NCI-H510A (cell line): ENCODE measurements at regions not wholly inside any gene's neighbourhood (a gene's known extent, or its start where the extent isn't known, plus 50 kb on each side); places are given as distances from the start of the nearest gene placed in this dataset.

Experiments used
- DNase-seq: peaks from one replicate; lab custom pipeline; 2025; lab: John Stamatoyannopoulos, UW

DNA sequence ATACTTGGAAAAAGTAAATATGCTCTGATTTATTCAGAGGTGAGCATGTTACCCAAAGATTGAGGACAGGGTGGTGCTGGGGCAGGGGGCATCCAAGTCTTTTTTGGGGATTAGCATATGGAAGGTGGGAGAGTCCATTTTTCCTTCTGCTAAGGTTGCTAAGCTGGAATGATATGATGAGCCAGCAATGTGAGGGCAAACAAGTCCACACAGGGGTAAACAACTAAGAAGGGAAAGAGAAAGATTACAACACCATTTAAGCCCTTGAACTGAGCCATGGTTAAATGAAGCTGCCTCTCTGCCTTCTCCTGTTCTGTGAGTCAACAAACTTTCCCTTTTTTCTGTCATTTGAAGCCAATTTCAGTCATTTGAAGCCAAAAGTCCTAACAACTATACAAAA lies 89.0 kb downstream of the RPL22L1 start:
- no peak for DNase-seq

DNA sequence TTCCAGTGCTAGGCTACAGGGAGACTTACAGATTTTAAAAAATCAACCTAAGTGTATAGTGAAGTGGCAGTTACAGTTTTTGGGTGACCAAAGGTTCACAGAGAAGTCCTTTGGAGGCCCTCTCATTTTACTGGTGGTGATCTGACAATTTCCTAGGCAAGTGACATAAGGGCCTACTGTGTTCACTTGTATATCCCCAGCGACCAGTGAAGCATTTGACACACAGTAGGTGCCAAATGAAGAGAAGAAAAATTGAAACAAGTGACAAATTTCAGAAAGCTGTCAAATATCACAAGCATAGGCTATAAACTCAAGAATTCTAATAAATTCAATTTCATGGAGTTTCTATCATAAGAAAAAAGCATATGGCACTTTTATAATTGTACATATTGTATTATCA lies 89.5 kb downstream of the RPL22L1 start:
- no peak for DNase-seq

DNA sequence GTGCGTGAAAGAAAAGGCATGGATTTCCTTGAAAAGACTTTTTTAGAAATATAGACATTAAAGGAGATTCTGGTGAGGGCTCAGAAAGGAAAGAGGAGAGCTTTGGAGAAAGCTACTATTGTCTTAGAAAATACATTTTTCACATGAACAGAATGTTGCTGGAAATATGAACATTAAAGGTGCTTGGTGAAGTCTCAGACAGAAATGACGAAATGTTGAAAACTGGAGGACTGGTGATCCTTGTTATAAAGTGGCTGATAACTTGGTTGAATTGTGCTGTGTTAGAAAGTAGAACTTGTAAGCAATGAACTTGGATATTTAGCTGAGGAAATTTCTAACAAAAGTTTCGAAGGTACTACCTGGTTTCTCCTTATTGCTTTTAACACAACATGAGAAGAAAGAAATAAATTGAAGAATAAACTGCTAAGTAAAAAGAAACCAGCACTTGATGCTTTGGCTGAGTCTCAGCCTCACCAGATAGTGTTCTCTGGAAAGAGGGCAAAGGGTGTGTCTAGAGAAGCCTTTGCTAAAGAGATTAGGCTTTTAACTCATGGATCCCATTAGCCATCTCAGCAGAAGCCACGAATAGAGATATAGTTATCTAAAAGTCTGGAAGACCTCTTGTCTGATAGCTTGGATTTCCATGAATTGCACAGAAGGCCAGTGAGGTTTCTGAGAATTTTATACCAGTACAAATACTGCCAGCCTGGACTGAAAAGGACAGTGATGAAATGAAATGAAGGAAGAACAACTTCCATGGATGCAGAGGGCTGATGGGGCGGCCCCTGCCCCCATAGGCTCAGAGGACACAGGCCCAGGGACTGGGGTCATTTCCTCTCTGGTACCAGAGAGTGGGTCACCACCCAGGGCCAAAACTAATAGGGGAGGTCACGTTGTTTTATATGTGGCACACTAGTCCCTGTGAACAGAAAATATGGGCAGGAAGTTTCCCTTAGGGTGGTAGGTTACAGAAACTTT lies 91.5 kb downstream of the RPL22L1 start:
- no peak for DNase-seq

DNA sequence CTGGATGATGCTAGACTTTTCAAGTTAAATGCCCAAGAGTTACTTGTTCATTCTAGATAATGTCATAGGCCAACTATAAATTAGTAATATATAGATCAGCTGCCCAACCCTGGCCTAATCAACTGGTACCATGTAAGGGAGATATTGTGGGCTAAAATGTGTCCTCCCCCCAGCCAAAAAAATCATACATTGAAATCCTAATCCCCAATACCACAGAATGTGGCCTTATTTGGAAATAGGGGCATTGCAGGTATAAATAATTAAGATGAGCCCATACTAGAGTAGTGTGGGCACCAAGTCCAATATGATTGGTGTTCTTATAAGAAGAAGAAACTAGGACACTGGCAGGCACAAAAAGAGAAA lies 92.5 kb downstream of the RPL22L1 start:
- no peak for DNase-seq

DNA sequence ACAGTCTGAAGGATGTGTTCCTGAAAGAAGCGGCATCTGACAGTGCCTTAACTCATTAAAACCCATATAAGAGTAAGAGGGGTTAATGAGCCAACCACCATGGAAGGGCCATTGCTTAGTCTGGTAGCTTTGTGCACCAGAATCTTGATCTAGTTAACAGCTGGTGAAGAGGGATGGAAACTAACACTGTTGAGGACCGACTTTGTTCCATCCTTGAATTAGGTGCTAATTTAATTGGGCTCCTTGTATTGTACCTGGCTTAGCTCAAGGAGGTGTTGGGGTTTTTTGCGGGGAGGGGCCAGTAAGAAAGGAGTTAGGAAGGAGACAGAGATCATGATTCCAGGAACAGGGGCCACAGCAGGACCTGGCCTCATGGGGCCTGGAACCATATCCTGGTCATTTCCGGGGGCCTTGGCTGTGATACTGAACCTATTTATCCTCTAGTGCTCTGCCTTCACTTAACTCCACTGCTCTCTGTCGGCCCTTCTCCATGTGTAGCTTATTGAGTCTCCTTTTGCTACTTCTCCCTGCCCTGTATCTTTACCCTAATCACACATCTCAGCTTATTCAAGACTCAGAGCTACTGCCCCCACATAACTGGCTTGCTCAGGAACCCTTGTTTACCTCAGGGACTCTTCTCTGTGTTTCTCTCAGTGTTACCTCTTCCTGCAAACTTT lies 93.0 kb downstream of the RPL22L1 start:
- no peak for DNase-seq

DNA sequence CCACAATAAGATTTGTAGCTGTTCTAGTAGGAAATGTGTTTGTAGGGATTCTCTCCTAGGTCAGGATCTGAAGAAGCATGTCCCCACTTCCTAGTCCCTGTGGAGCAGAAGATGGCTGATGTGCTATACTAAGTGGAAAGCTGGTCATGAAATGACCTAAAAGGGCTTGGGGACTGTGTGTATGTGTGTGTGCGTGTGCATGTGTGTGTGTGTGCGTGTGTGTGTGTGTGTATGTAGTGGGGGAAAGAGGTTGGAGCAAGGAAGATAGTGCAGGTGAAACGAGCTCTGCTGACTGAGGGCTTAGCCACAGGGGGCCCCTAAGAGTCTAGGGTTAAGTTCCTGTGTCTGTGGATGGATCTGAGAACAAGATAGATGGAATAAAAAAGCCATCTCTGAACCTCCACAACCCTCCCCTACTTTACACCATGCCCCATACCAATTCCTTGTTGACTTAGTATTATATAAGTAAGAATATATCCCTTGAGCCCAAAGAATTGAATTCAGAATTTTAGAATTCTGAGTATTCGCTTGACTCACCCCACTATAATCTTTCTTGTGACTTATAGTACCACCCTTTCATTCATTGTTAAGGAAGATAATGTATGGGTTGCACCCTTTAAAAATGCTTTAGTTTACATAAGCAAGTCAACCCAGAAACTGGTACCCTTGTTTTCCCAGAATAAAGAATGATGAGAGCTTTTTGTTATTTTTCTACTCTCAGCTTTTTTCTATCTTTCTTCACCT lies 96.1 kb downstream of the RPL22L1 start:
- DNase-seq: no peak

DNA sequence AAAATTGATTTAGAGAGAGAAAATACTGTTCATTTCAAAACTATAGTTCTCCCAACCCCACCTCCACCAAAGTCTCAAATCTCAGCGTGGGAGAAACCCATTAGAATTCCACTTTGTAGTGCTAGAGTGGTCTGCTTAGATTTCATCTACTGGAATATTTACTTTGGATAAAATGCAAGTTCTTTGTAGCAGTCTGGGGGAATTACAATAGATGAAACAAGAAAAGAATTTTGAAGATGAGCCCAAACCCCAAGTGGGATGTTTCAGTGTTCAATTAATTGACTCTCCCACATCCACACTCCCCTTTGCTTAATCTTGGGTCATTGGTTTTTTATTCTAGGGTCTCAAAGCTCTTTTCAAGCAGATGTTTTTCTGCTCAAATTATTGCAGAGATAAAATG lies 97.8 kb downstream of the RPL22L1 start:
- DNase-seq: no peak

DNA sequence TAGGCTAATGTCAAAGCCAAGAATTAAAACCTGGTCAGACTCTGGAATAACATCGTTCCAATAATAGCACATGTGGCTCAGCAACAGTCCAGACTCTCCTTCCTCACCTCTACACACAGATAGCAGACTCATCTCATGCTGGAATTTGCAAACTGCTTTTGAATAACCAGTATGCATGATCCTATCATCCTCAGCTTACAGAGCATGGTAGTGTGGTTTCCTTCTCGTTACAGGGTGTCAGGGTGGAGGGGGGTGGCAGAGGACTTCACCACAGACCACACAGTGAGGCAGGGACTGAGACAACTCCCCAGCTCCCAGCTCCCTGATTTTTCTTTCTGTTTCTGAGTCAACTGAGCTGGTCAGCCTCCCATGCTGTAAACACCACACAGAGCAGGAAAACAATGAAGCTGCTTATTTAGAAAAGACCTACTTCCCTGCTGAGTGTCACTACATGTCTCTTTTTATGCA lies 101.6 kb downstream of the RPL22L1 start:
- no peak for DNase-seq

DNA sequence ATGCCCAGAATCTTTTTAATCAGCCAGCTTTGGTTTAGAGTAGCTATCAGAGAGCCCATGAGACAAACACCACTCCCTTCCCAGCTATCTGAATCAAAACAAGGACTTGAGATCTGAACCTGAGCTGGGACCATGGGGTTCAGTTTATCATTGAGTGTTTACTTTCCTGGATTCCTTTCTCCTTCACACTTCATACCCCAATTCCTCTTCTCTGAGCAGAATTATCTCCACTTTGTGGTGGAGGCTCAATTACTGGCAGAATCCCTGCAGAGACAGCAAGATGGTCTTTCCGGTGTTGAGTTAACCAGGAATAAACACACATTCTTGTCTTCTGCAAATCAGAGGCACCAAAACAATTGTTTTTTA lies 102.4 kb downstream of the RPL22L1 start:
- DNase-seq: no peak

DNA sequence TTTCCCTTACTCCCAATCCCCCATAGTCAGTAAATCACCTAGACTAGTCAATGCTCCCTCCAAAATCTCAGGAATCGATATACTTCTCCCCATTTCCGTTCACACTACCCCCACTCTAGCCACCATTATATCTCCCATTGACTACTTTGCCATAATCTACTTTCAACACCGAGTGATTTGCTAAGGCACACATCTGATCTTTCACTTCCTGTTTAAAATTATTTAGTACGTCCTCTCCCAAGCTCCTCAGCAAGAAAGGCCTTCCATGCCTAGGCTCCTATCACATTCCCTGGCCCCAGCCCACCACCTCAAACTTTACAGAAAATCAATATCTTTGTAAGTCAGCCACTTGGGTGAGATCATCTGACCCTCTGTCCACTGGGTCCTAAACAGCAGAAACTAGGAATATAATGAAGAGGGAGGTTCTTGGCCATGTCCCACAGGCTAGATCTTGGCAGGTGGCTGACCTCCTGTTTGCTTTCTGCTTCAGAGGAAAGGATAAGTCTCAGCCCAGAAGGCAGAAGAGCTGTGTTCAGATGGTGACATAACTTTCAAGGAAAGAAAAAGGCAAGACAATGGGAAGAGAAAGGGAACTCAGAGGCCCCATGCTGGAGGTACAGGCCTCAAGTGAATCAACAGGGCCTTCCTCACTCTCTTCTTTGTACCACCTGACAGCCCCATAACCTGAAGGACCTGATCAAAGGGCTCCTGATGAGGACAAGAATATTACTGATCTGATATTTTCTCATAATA lies 103.0 kb downstream of the RPL22L1 start:
- no peak for DNase-seq

DNA sequence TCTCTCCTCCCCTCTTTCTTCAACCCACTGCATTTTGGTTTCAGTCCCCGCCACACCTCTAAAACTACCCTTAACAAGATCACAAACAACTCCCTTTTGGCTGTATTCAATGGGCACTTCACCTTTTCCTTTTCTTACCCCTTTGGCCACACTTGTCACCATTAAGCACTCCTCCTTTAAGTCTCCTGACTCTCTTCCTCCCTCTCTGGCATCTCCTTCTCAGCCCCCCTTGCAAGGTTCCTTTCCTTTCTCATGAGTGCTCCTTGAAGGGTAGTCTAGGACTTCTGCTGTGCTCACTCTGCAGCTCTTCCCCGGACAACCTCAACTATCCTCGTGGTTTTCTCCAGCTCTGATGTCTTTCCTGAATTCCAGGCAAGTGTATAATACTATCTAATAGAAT lies 103.7 kb downstream of the RPL22L1 start:
- DNase-seq: no peak

DNA sequence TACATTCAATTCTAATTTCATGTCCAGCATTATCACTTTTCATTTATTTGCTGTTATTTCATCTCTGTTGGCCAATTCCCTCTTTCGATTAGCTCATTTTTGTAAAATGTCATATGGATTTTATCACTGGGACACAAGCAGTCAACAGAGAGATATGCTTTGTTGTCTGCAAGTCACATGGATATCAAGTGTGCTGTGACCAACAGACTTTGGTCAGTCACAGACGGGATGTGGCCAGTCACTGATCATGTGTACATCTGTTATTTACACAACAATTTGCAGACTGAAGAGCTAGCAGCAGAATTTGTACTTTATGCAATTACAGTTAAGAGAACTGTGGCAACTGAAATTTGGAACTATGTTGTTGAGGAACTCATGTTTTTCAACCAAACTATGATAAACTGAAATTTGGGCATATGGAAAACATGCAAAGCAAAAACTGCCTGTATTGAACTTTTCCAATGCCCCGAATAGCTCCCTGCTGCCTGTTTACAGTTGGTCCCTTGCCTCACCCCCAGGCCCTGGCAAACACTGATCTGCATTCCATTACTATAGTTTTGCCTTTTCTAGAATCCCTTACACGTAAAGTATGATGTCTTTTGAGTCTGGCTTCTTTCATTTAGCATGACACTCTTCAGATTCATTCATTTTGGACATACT lies 104.4 kb downstream of the RPL22L1 start:
- no peak for DNase-seq

DNA sequence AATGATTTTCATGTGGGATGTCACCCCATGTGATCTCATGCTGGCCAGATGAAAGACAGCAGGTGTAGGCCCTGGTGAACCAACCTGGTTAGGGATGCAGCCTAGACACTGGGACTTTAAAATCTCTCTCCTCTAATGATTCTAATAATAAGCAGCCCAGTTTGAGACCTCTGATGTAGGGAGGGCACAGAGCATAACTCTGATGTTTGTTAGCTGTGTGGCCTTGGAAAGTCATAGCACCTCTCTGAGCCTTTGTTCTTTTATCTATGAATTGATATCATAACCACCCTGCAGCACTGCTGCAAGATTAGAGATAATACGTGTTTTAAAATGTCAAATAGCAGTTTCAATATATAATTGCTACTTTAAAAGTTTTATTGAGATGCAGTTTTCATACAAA lies 106.0 kb downstream of the RPL22L1 start:
- no peak for DNase-seq

DNA sequence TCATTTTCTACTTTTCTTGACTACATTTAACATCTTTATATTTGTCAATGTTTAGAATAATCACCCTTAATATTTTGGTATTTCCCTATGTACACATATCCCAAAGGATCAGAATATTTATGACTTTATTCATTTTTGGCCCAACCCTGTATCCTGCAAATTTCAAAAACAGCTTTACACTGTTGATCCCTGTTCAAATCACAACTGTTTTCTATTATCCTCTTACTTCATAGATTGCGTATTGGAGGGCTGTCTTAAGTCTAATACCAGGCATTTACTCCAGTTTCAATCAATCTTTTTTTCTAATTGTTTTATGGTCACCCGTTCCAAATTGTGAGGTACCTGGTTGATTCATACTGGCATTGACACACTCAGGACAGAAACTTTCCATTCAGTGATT lies 107.9 kb downstream of the RPL22L1 start:
- no peak for DNase-seq

DNA sequence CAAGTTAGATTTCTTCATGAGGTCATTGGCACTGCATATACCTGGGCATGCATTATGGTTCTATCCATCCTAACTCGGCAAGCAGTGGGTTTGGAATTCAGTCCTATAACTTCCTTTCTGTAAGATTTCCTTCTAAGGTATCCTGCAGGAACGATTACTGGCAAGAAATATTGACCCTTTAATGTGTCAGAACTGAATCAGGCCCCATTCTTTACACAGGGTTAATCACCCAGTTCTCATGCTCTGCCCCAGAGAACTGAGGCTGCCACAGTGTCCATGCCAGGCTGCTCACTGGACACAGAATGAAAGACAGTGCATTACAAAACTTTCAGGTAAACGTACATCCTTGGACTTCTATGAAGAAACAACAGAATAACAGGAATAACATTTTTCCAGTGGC lies 108.9 kb downstream of the RPL22L1 start:
- DNase-seq: no peak

DNA sequence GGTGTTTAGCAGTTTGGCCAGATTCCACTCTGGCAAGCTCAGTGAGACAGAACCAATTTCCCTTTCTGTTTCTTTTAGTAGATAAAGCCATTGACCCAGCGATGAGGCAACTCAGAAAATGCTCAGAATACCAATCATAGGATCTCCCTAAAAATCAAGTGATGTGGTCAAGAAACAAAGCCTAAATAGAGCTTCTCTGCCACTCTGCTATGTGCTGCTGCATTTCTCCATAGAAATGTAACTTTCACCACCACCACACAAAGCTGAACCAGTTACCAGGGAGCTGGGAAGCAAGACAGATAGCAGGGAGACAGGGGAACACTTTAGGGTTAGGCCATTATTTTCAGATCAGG lies 109.8 kb downstream of the RPL22L1 start:
- DNase-seq: no peak

DNA sequence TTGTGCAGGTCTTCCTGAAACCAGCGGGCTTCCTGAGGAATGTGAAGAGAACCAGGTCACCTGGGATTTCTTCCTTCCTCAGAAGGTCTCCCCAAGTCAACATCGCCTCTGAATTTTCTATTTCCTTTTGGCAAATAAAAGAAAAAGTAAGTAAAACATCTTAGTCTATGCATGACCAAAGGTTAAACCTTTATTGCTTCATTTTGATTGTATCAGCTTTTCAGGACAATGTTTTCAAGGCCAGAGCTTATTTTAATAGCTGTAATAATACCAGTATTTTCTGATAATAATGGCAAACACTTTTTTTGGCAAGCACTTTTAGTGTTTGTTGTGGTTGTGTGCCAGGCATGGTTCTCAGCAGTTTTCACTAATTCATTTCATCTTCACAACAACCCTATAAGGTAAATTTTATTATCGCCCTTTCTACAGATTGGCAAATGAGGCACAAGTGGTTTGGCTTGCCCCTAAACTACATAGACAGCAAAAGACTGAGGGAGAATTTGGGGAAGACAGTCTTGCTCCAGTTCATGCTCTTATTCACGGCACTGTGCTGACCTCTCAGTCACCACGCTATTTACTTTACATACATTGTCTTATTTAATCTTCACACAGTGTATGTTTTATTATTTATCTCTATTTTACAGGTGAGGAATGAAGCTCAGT lies 110.4 kb downstream of the RPL22L1 start:
- no peak for DNase-seq

DNA sequence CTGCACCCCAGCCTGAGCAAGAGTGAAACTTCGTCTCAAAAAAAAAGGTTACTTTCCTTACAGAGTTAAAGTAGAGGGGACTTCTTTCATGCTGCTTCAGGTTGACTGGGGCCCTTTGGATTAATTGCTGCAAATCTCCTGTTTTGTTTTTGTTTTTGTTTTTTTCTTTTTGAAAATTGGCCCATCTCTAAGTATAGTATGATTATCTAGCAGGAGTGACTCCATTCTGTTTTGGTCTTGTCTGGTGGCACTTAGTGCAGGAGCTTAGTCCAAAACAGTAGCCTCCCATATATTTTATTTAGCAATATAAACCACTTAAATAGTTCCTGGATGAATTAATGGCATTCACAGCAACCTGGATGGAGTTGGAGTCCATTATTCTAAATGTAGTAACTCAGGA lies 113.0 kb downstream of the RPL22L1 start:
- DNase-seq: no peak

DNA sequence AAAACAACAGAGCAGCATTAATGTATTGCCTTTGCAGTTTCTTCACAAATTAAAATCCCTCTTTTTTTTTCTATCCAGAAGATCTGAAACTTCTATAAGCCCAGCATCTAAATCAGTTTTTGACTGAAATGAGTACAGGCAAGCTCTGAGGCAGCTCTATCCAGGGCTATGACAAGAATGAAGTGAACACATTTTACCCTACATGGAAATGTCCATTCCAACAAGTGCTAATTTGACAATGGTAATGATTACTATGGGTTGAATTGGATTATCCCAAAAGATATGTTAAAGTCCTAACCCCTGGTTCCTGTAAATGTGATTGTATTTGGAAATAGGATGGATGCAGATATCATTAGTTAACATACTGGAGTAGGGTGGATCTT lies 115.7 kb downstream of the RPL22L1 start:
- no peak for DNase-seq

DNA sequence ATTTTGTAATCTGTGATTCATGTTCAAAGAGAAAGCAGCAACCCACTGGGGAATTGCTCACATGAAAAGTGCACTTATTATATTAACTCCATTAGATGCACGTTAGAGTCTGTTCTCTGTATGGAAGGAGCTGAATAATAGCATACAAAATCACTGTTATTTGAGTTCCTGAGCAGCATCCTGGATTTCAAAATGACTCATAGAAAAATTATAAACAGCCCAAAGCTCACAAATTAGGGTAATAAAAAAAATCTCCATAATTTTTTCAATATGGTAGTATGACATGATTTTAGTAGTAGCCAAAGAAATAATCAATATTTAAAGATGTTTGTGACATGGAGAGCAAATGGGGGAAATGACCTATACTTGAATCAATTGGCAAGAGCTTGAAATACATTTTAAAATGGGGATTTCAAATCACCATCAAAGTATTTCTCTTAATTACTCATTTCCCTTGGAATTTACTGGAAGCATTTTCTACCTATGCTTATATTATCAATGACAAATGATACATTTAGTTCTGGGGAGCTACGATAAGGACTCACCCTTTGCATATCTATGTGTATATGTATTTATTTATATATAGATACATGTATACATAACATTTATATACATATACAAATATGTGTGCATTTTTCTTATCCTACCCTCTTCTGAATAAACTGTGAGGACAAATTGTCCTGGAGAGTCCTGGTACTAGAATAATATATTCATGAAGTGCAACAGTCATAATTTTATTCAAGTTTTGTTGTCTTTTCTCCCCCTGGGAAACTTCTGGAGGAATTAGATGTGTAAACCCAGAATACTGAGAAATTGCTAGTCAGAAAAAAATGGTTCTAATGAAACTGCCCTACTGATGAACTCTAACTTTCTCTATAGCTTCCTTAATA lies 116.3 kb downstream of the RPL22L1 start:
- DNase-seq: no peak
